HCT116 (cell line): ENCODE measurements at regions not wholly inside any gene's neighbourhood (a gene's known extent, or its start where the extent isn't known, plus 50 kb on each side); places are given as distances from the start of the nearest gene placed in this dataset.

Source experiments
- ATAC-seq: fragments of 200-7000 bp; cut with Tn5 transposase; 2 replicates; pipeline ENCODE4 v1.9.1; 2020; ENCODE audit warnings: mild to moderate bottlenecking, moderate library complexity
- BruUV-seq: library from RNA; stranded (reverse); fragments of 400-500 nt; replicated peaks from 2 replicates; lab custom pipeline; 2021; lab: Mats Ljungman, UMichigan
- CTCF ChIA-PET: fragments of 300-600 bp; sonication (Branson Sonifier 250); formaldehyde crosslinking; loops from one replicate; lab custom pipeline; 2021; ENCODE audit warnings: antibody characterized with exemption; lab: Charles Lee
- POLR2A ChIA-PET: fragments of 300-600, 350-600 bp; sonication (Branson Sonifier 250); formaldehyde crosslinking; loops from one replicate; lab custom pipeline; 2021; ENCODE audit warnings: antibody characterized with exemption; lab: Charles Lee
- RAD21 ChIA-PET, 2 experiments: fragments of 300-600 bp; sonication (Branson Sonifier 250); formaldehyde crosslinking; loops; one replicate each; lab custom pipeline; 2023; ENCODE audit warnings: low total read pairs in 2 of 2; ENCODE audit not compliant: uncharacterized antibody in 2 of 2, unreplicated experiment in 2 of 2, low non-redundant PET in 1 of 2; lab: Charles Lee
- DNase-seq: peaks from one replicate; pipeline ENCODE4 v3.0.0-alpha.2; 2010; ENCODE audit warnings: low read depth, low spot score
- H2AFZ ChIP-seq: fragments of 200-600 bp; shearing (Covaris generic), sonication (generic); 2 replicates; pipeline ENCODE4 v1.6.1; 2017; ENCODE audit warnings: low read depth, mixed run types, mixed read lengths, antibody characterized with exemption, low read length; ENCODE audit not compliant: poor library complexity, severe bottlenecking
- H3K27ac ChIP-seq: 2 replicates; pipeline ENCODE4 v1.5.1; 2012; ENCODE audit warnings: low read depth, low read length
- H3K27me3 ChIP-seq: fragments of 200-600 bp; sonication (generic); 2 replicates; pipeline ENCODE4 v1.6.1; 2016; ENCODE audit warnings: mixed run types, low read length, mixed read lengths; ENCODE audit not compliant: insufficient read depth
- H3K36me3 ChIP-seq, 2 experiments: fragments of 200-500 bp in 1 of 2; fragments of 200-600 bp in 1 of 2; sonication (Bioruptor generic) in 1 of 2; sonication (generic) in 1 of 2; 2 replicates each; pipeline versions ENCODE4 v1.5.1 to v1.6.1; 2014 to 2016; ENCODE audit warnings: low read length in 2 of 2, inconsistent platforms in 1 of 2, mixed read lengths in 1 of 2, mixed run types in 1 of 2; ENCODE audit not compliant: insufficient read depth in 2 of 2, control insufficient read depth in 1 of 2
- H3K4me1 ChIP-seq, 2 experiments: fragments of 200-600 bp in 1 of 2; sonication (generic) in 1 of 2; 2 replicates each; pipeline versions ENCODE4 v1.5.1 to v1.6.1; 2012 to 2017; ENCODE audit warnings: low read length in 2 of 2, inconsistent platforms in 1 of 2, mild to moderate bottlenecking in 1 of 2, mixed read lengths in 1 of 2, mixed run types in 1 of 2, moderate library complexity in 1 of 2; ENCODE audit not compliant: insufficient read depth in 2 of 2, control insufficient read depth in 1 of 2
- H3K4me2 ChIP-seq: fragments of 200-600 bp; sonication (generic); 2 replicates; pipeline ENCODE4 v1.6.1; 2017; ENCODE audit warnings: mixed run types, low read length, mixed read lengths
- H3K4me3 ChIP-seq, 2 experiments: fragments of 200-600 bp in 1 of 2; sonication (generic) in 1 of 2; replicated peaks in 1 of 2; 2 replicates each; pipeline ENCODE4 v1.5.1; 2011 to 2016; ENCODE audit warnings: low read length in 2 of 2, control low read depth in 1 of 2, low read depth in 1 of 2, mild to moderate bottlenecking in 1 of 2, mixed read lengths in 1 of 2, mixed run types in 1 of 2
- H3K79me2 ChIP-seq: fragments of 200-600 bp; sonication (generic); 2 replicates; pipeline ENCODE4 v1.6.1; 2017; ENCODE audit warnings: mild to moderate bottlenecking, mixed run types, low read length, moderate library complexity, mixed read lengths; ENCODE audit not compliant: insufficient read depth
- H3K9ac ChIP-seq: fragments of 200-600 bp; sonication (generic); 2 replicates; pipeline ENCODE4 v1.6.1; 2016; ENCODE audit warnings: low read length, mixed read lengths
- H3K9me2 ChIP-seq: fragments of 200-600 bp; sonication (generic), shearing (Covaris generic); 2 replicates; pipeline ENCODE4 v1.6.1; 2017; ENCODE audit warnings: mixed run types, mild to moderate bottlenecking, moderate library complexity; ENCODE audit not compliant: insufficient read depth
- H3K9me3 ChIP-seq, 2 experiments: fragments of 200-500 bp in 1 of 2; fragments of 200-600 bp in 1 of 2; sonication (Bioruptor generic) in 1 of 2; sonication (generic) in 1 of 2; 2 replicates each; pipeline ENCODE4 v1.6.1; 2014 to 2017; ENCODE audit warnings: low read length in 2 of 2, mixed read lengths in 2 of 2, inconsistent platforms in 1 of 2, low read depth in 1 of 2, mild to moderate bottlenecking in 1 of 2, mixed run types in 1 of 2, moderate library complexity in 1 of 2; ENCODE audit not compliant: control insufficient read depth in 1 of 2, insufficient read depth in 1 of 2
- H4K20me1 ChIP-seq: fragments of 200-600 bp; sonication (generic), shearing (Covaris generic); 2 replicates; pipeline ENCODE4 v1.6.1; 2017; ENCODE audit warnings: mixed run types, mild to moderate bottlenecking, moderate library complexity; ENCODE audit not compliant: insufficient read depth
- CBX3 ChIP-seq: IDR thresholded peaks from 2 replicates; pipeline ENCODE4 v1.6.1; 2012; ENCODE audit warnings: low read depth
- CEBPB ChIP-seq: IDR thresholded peaks from 2 replicates; pipeline ENCODE4 v1.6.1; 2012; ENCODE audit warnings: low read depth
- EZH2 ChIP-seq: fragments of 200-600 bp; sonication (generic); IDR thresholded peaks from 2 replicates; pipeline ENCODE4 v1.6.1; 2017; ENCODE audit warnings: antibody characterized with exemption, mixed run types
- EZH2phosphoT487 ChIP-seq: fragments of 200-600 bp; IDR thresholded peaks from 2 replicates; pipeline ENCODE4 v1.6.1; 2018; ENCODE audit warnings: antibody characterized with exemption, borderline replicate concordance
- FOSL1 ChIP-seq: IDR thresholded peaks from 2 replicates; pipeline ENCODE4 v1.6.1; 2012; ENCODE audit warnings: low read depth
- JUND ChIP-seq: IDR thresholded peaks from 2 replicates; pipeline ENCODE4 v1.6.1; 2012
- POLR2AphosphoS5 ChIP-seq: IDR thresholded peaks from 2 replicates; pipeline ENCODE4 v1.6.1; 2011; ENCODE audit warnings: mild to moderate bottlenecking, low read depth, low read length, moderate library complexity
- RAD21 ChIP-seq: IDR thresholded peaks from 2 replicates; pipeline ENCODE4 v1.6.1; 2012; ENCODE audit warnings: low read depth, mild to moderate bottlenecking
- SIN3A ChIP-seq: IDR thresholded peaks from 2 replicates; pipeline ENCODE4 v1.6.1; 2012; ENCODE audit warnings: low read depth
- SP1 ChIP-seq: IDR thresholded peaks from 2 replicates; pipeline ENCODE4 v1.6.1; 2012; ENCODE audit warnings: low read depth
- SRF ChIP-seq: IDR thresholded peaks from 2 replicates; pipeline ENCODE4 v1.6.1; 2012; ENCODE audit warnings: low read depth
- TCF7L2 ChIP-seq: IDR thresholded peaks from 2 replicates; pipeline ENCODE4 v1.7.0; 2011; ENCODE audit warnings: borderline replicate concordance, inconsistent platforms; ENCODE audit not compliant: insufficient read depth, insufficient read length; ENCODE audit errors: extremely low read depth
- YY1 ChIP-seq: IDR thresholded peaks from 2 replicates; pipeline ENCODE4 v1.6.1; 2011; ENCODE audit warnings: low read length, low read depth, moderate library complexity, mild to moderate bottlenecking; ENCODE audit not compliant: insufficient replicate concordance; ENCODE audit errors: extremely low read depth
- ZBTB33 ChIP-seq: IDR thresholded peaks from 2 replicates; pipeline ENCODE4 v1.6.1; 2011; ENCODE audit warnings: mild to moderate bottlenecking, low read length, moderate library complexity; ENCODE audit not compliant: insufficient replicate concordance; ENCODE audit errors: extremely low read depth
- ZFX ChIP-seq: fragments of 450-650 bp; IDR thresholded peaks from 2 replicates; pipeline ENCODE4 v1.6.1; 2017
- ZNF274 ChIP-seq: fragments of 200-500 bp; sonication (Bioruptor generic); IDR thresholded peaks from 2 replicates; pipeline ENCODE4 v1.6.1; 2014; ENCODE audit warnings: mild to moderate bottlenecking, low read depth, low read length, inconsistent platforms
- intact Hi-C: fragments of 100-400 bp; cut with micrococcal nuclease; formaldehyde crosslinking; loops from 2 replicates; pipeline ENCODE4 v1.10.0; 2022
- TF ChIP-seq, protein P1 (sequence below): IDR thresholded peaks from 2 replicates; pipeline ENCODE4 v1.6.1; 2012
- TF ChIP-seq, protein P2 (sequence below), 3 experiments: fragments of 200-600 bp in 1 of 3; sonication (generic) in 1 of 3; IDR thresholded peaks in 2 of 3; conservative IDR thresholded peaks in 1 of 3; 2 replicates each; pipeline ENCODE4 v1.5.1; 2012 to 2017; ENCODE audit warnings: low read depth in 2 of 3, low read length in 2 of 3, antibody characterized with exemption in 1 of 3, borderline replicate concordance in 1 of 3, control low read depth in 1 of 3, mild to moderate bottlenecking in 1 of 3, mixed read lengths in 1 of 3, mixed run types in 1 of 3, moderate library complexity in 1 of 3; ENCODE audit not compliant: insufficient read depth in 1 of 3
- TF ChIP-seq, protein P3 (sequence below): IDR thresholded peaks from 2 replicates; pipeline ENCODE4 v1.6.1; 2012
- TF ChIP-seq, protein P4 (sequence below): IDR thresholded peaks from 2 replicates; pipeline ENCODE4 v1.6.1; 2012; ENCODE audit warnings: low read depth

DNA sequence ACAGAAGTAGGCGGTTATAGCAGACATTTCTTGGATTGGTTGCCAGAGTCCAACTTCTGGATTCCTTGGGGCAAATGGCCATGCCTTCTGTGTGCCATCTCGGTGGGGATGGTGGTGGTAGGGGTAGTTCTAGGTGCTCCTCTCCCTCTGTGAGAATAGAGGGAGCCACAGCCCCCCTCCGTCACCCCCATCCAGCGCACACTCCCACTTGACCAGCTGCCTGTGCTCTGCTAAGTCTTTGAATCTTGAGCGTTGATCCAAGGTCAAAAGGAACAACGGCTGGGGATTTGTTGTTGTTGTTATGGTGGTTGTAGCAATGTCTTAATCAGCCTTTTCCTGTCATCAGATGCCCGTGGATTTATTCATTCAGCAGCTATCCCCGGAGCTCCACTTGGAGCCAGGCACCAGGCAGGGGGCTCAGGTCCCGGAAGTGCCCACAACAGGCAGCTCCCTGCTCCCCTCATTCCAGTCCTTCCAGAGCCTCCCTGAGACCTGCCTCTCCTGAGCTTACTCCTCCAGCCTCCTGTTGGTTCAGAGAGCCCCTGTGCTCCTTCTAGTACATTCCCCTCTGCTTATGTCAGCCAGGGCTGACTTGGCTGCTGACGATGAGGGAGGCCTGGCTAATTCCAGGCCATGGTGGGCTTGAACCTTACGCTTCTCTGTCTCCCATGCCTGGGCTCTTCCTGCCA, 146.6 kb upstream of the WNT4 start:
- no peak for DNase-seq
- H3K9ac ChIP-seq = no peak overlapping the region
- no peaks in the 10 kb centered on the region for H3K36me3 ChIP-seq
- no peak for ATAC-seq
- no peak overlapping the region for H3K27ac ChIP-seq
- no peaks in the 10 kb centered on the region for H3K79me2 ChIP-seq
- intact Hi-C loops = no loop called here
- no peaks in the 10 kb centered on the region for H4K20me1 ChIP-seq
- ChIA-PET CTCF (no interaction called here), POLR2A (no interaction called here), RAD21 (no interaction called here)
- H3K4me1 ChIP-seq = peaks cover 0 to 8% of the 10 kb centered on the region in 2 experiments; a peak in 1 of 4 replicates
- no TSS peak for BruUV-seq
- H3K4me2 ChIP-seq = 0 out of 2 replicates have a peak overlapping the region, but pooled peaks have one; percentile 7
- no peaks in the 10 kb centered on the region for H3K27me3 ChIP-seq
- H3K9me3 ChIP-seq = no peaks in the 10 kb centered on the region
- no peak overlapping the region for H3K4me3 ChIP-seq
- H3K9me2 ChIP-seq = no peaks in the 10 kb centered on the region
- H2AFZ ChIP-seq = no peak overlapping the region
- TF ChIP-seq SRF = no peak
- TF ChIP-seq EZH2phosphoT487 = no peak
- TF ChIP-seq SIN3A = no peak
- TF ChIP-seq, protein P1, sequence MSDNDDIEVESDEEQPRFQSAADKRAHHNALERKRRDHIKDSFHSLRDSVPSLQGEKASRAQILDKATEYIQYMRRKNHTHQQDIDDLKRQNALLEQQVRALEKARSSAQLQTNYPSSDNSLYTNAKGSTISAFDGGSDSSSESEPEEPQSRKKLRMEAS = no peak
- TF ChIP-seq, protein P2, sequence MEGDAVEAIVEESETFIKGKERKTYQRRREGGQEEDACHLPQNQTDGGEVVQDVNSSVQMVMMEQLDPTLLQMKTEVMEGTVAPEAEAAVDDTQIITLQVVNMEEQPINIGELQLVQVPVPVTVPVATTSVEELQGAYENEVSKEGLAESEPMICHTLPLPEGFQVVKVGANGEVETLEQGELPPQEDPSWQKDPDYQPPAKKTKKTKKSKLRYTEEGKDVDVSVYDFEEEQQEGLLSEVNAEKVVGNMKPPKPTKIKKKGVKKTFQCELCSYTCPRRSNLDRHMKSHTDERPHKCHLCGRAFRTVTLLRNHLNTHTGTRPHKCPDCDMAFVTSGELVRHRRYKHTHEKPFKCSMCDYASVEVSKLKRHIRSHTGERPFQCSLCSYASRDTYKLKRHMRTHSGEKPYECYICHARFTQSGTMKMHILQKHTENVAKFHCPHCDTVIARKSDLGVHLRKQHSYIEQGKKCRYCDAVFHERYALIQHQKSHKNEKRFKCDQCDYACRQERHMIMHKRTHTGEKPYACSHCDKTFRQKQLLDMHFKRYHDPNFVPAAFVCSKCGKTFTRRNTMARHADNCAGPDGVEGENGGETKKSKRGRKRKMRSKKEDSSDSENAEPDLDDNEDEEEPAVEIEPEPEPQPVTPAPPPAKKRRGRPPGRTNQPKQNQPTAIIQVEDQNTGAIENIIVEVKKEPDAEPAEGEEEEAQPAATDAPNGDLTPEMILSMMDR (IDR thresholded peaks at IDR 0.05 in 2 of 3, conservative IDR thresholded peaks at IDR 0.05 in 1 of 3; ENCODE audit: borderline replicate concordance in 1 of 3, insufficient read depth in 1 of 3, low read depth in 2 of 3, low read length in 2 of 3) = no peak
- TF ChIP-seq ZBTB33 = no peak
- no peak for TF ChIP-seq FOSL1
- TF ChIP-seq, protein P3, sequence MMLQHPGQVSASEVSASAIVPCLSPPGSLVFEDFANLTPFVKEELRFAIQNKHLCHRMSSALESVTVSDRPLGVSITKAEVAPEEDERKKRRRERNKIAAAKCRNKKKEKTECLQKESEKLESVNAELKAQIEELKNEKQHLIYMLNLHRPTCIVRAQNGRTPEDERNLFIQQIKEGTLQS = no peak
- no peak for TF ChIP-seq JUND
- TF ChIP-seq CEBPB = no peak
- TF ChIP-seq, protein P4, sequence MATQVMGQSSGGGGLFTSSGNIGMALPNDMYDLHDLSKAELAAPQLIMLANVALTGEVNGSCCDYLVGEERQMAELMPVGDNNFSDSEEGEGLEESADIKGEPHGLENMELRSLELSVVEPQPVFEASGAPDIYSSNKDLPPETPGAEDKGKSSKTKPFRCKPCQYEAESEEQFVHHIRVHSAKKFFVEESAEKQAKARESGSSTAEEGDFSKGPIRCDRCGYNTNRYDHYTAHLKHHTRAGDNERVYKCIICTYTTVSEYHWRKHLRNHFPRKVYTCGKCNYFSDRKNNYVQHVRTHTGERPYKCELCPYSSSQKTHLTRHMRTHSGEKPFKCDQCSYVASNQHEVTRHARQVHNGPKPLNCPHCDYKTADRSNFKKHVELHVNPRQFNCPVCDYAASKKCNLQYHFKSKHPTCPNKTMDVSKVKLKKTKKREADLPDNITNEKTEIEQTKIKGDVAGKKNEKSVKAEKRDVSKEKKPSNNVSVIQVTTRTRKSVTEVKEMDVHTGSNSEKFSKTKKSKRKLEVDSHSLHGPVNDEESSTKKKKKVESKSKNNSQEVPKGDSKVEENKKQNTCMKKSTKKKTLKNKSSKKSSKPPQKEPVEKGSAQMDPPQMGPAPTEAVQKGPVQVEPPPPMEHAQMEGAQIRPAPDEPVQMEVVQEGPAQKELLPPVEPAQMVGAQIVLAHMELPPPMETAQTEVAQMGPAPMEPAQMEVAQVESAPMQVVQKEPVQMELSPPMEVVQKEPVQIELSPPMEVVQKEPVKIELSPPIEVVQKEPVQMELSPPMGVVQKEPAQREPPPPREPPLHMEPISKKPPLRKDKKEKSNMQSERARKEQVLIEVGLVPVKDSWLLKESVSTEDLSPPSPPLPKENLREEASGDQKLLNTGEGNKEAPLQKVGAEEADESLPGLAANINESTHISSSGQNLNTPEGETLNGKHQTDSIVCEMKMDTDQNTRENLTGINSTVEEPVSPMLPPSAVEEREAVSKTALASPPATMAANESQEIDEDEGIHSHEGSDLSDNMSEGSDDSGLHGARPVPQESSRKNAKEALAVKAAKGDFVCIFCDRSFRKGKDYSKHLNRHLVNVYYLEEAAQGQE = no peak
- no peak for TF ChIP-seq ZNF274
- TF ChIP-seq RAD21 = no peak
- no peak for TF ChIP-seq POLR2AphosphoS5
- TF ChIP-seq EZH2 = no peak
- TF ChIP-seq ZFX = no peak
- TF ChIP-seq TCF7L2 = no peak
- no peak for TF ChIP-seq SP1
- no peak for TF ChIP-seq YY1
- TF ChIP-seq CBX3 = no peak
